ENCODE measurements at regions not wholly inside any gene's neighbourhood (a gene's known extent, or its start where the extent isn't known, plus 50 kb on each side); places are given as distances from the start of the nearest gene placed in this dataset.

DNA sequence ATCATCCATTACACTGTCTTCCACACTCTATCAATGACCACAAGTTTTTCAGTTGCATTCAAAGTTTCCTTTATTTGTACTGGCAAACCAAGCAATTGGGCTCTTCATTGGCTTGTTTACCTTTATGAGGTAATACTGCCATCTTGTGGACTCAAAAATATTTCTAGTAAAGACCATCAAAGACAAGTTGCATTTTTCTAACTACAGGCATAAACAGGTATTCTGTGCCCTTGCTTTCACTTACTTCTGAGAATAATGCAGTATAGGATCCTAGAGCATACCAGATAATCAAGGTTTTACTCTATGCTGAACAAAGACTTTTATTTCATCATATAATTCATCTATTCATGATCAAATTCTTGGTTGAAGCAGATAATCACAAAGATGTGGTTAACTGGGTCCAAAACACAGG, 173.7 kb upstream of the POU5F2 start:
- H2BK120ac ChIP-seq (replicated peaks; ENCODE audit: low read depth, low read length), result no peak overlapping the region
- H3K27ac ChIP-seq (ENCODE audit: low read depth, low read length), result no peak overlapping the region
- no peak overlapping the region for H3K4me3 ChIP-seq (ENCODE audit: extremely low read depth in 1 of 4, insufficient read depth in 2 of 4, low read depth in 3 of 4, low read length in 4 of 4)
- no peaks in the 10 kb centered on the region for H3K79me2 ChIP-seq (ENCODE audit: control insufficient read depth in 1 of 2, insufficient read depth in 2 of 2, low read length in 2 of 2)
- H3K9ac ChIP-seq (replicated peaks in 1 of 4; ENCODE audit: extremely low read depth in 1 of 4, low read depth in 3 of 4, low read length in 3 of 4), result no peak overlapping the region
- H3K27me3 ChIP-seq (replicated peaks in 1 of 4; ENCODE audit: control insufficient read depth in 3 of 4, extremely low read depth in 1 of 4, insufficient read depth in 3 of 4, low read length in 3 of 4), result no peaks in the 10 kb centered on the region
- H4K8ac ChIP-seq (ENCODE audit: extremely low read depth, insufficient read depth, low read length), result no peak overlapping the region
- ChIA-PET POLR2A (ENCODE audit: partially characterized antibody) (no interaction called here), CTCF (ENCODE audit: partially characterized antibody) (interaction anchor here (0.7 to 2.4 kb wide), 10 partner anchors 10 to 1025 kb away, joined by 3 to 10 read pairs (median 5); no protein-coding TSS in a partner anchor)
- H2BK12ac ChIP-seq (ENCODE audit: low read depth, low read length), result no peak overlapping the region
- no peaks in the 10 kb centered on the region for H3K23me2 ChIP-seq (ENCODE audit: low read depth, low read length)
- H3K4me1 ChIP-seq (replicated peaks in 1 of 4; ENCODE audit: control insufficient read depth in 3 of 4, insufficient read depth in 4 of 4, low read length in 3 of 4), result no peaks in the 10 kb centered on the region
- no peak overlapping the region for H3K4ac ChIP-seq (replicated peaks; ENCODE audit: insufficient read length, low read depth, low read length)
- DNase-seq (ENCODE audit: low read depth in 1 of 2, low spot score in 2 of 2) (no peak), FAIRE-seq (peak; percentile 95)
- no peak overlapping the region for H4K5ac ChIP-seq (ENCODE audit: insufficient read length, low read depth, low read length)
- no peak overlapping the region for H3K56ac ChIP-seq (replicated peaks; ENCODE audit: insufficient read length, low read depth, low read length)
- H3K9me3 ChIP-seq (ENCODE audit: insufficient read depth in 2 of 2, low read depth in 1 of 2, low read length in 1 of 2), result no peaks in the 10 kb centered on the region
- no peak overlapping the region for H4K91ac ChIP-seq (replicated peaks; ENCODE audit: insufficient read length, low read length)
- H3K18ac ChIP-seq (ENCODE audit: extremely low read depth, low read length), result no peak overlapping the region
- TF ChIP-seq RAD21 (IDR thresholded peaks at IDR 0.05 in 1 of 2, conservative IDR thresholded peaks at IDR 0.05 in 1 of 2; ENCODE audit: low read depth in 2 of 2, low read length in 2 of 2) (peak; percentile 73 to 75), SRF (IDR thresholded peaks at IDR 0.05; ENCODE audit: low read depth, low read length) (no peak)
- TF ChIP-seq, protein P1, sequence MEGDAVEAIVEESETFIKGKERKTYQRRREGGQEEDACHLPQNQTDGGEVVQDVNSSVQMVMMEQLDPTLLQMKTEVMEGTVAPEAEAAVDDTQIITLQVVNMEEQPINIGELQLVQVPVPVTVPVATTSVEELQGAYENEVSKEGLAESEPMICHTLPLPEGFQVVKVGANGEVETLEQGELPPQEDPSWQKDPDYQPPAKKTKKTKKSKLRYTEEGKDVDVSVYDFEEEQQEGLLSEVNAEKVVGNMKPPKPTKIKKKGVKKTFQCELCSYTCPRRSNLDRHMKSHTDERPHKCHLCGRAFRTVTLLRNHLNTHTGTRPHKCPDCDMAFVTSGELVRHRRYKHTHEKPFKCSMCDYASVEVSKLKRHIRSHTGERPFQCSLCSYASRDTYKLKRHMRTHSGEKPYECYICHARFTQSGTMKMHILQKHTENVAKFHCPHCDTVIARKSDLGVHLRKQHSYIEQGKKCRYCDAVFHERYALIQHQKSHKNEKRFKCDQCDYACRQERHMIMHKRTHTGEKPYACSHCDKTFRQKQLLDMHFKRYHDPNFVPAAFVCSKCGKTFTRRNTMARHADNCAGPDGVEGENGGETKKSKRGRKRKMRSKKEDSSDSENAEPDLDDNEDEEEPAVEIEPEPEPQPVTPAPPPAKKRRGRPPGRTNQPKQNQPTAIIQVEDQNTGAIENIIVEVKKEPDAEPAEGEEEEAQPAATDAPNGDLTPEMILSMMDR (IDR thresholded peaks at IDR 0.05; ENCODE audit: control extremely low read depth in 1 of 3, insufficient read depth in 1 of 3, low read depth in 1 of 3, low read length in 3 of 3), result peak in 2 of 3 experiments; percentile 39 to 48; a peak in 2 of 4 replicates
- H2BK5ac ChIP-seq (ENCODE audit: low read depth, low read length), result no peak overlapping the region
- no peaks in the 10 kb centered on the region for H3K36me3 ChIP-seq (ENCODE audit: control insufficient read depth in 2 of 4, insufficient read depth in 4 of 4, low read length in 3 of 4)
- H2AK5ac ChIP-seq (ENCODE audit: low read depth, low read length), result no peak overlapping the region
- no peaks in the 10 kb centered on the region for H4K20me1 ChIP-seq (replicated peaks in 1 of 2; ENCODE audit: control insufficient read depth in 1 of 2, insufficient read depth in 2 of 2, low read length in 2 of 2)
- H3K23ac ChIP-seq (ENCODE audit: insufficient read length), result no peak overlapping the region
- no peak overlapping the region for H3K4me2 ChIP-seq (ENCODE audit: insufficient read depth in 1 of 2, low read depth in 2 of 2, low read length in 2 of 2)
- H2BK15ac ChIP-seq (ENCODE audit: low read length), result no peak overlapping the region
- H3K14ac ChIP-seq (ENCODE audit: insufficient read length), result no peak overlapping the region
- H2BK20ac ChIP-seq (ENCODE audit: low read length), result no peak overlapping the region
- H3K79me1 ChIP-seq (ENCODE audit: low read depth, low read length), result no peaks in the 10 kb centered on the region
- no peak overlapping the region for H2AFZ ChIP-seq (ENCODE audit: low read length)

Data from H1 (cell line).